ENCODE measurements at regions not wholly inside any gene's neighbourhood (a gene's known extent, or its start where the extent isn't known, plus 50 kb on each side); places are given as distances from the start of the nearest gene placed in this dataset.

DNA sequence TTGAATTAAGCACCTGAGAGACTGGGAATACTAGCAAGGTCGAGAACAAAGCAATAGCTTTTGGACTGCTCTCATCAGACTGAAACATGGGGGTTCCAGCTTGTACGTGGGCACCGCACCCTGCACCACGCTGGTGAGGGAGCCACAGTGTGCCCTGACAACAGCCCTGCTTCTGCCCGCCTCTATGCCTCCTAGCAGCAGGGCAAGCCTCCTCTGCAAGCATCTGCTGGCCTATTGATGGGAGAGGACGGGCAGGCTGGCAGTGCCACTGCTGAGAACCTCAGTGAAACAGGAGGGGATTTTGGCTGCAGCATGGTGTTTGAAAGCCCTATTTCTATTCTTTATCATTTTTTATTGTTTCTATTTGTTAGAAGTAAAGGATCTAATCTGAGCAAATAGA lies 146.1 kb upstream of the OTOS start:
- TF ChIP-seq, protein P1, sequence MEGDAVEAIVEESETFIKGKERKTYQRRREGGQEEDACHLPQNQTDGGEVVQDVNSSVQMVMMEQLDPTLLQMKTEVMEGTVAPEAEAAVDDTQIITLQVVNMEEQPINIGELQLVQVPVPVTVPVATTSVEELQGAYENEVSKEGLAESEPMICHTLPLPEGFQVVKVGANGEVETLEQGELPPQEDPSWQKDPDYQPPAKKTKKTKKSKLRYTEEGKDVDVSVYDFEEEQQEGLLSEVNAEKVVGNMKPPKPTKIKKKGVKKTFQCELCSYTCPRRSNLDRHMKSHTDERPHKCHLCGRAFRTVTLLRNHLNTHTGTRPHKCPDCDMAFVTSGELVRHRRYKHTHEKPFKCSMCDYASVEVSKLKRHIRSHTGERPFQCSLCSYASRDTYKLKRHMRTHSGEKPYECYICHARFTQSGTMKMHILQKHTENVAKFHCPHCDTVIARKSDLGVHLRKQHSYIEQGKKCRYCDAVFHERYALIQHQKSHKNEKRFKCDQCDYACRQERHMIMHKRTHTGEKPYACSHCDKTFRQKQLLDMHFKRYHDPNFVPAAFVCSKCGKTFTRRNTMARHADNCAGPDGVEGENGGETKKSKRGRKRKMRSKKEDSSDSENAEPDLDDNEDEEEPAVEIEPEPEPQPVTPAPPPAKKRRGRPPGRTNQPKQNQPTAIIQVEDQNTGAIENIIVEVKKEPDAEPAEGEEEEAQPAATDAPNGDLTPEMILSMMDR (conservative IDR thresholded peaks at IDR 0.05 in 1 of 2, IDR thresholded peaks at IDR 0.05 in 1 of 2; ENCODE audit: low read depth in 1 of 2, low read length in 2 of 2): no peak
- no peak for TF ChIP-seq EZH2 (IDR thresholded peaks at IDR 0.05; ENCODE audit: low read length, missing control alignments)
